Nucleus accumbens (tissue), 56 donors: ENCODE measurements at regions not wholly inside any gene's neighbourhood (a gene's known extent, or its start where the extent isn't known, plus 50 kb on each side); places are given as distances from the start of the nearest gene placed in this dataset.
"Not testable (repeated sequence)": the region's sequence is repeated elsewhere in the genome, so short reads cannot be mapped to it uniquely, and the experiment has no call there.

Experiments used
- DNase-seq, 56 donors: peaks; one replicate each; lab custom pipeline; 2025; lab: John Stamatoyannopoulos, UW

GRCh38 chr17:27090450-27091042 lies 203.4 kb upstream of the WSB1 start:
- DNase-seq: not testable (repeated sequence)

GRCh38 chr17:27091043-27091497 lies 202.8 kb upstream of the WSB1 start:
- no peak for DNase-seq

GRCh38 chr17:27094179-27094578 lies 199.7 kb upstream of the WSB1 start:
- DNase-seq: not testable (repeated sequence)

GRCh38 chr17:27095821-27096220 lies 198.1 kb upstream of the WSB1 start:
- not testable (repeated sequence) for DNase-seq

- DNase-seq: not testable (repeated sequence)
These were observed 194.6 kb upstream of the WSB1 start for GRCh38 chr17:27099266-27099665.

- DNase-seq: not testable (repeated sequence)
These were observed 189.2 kb upstream of the WSB1 start for GRCh38 chr17:27104605-27105221.

GRCh38 chr17:27105636-27106035 lies 188.3 kb upstream of the WSB1 start:
- DNase-seq: no peak

GRCh38 chr17:27106347-27106981 lies 187.4 kb upstream of the WSB1 start:
- no peak for DNase-seq

- no peak for DNase-seq
These were observed 186.9 kb upstream of the WSB1 start for GRCh38 chr17:27106982-27107360.

- DNase-seq: not testable (repeated sequence)
These were observed 186.3 kb upstream of the WSB1 start for GRCh38 chr17:27107386-27108328.

GRCh38 chr17:27109346-27109745 lies 184.6 kb upstream of the WSB1 start:
- DNase-seq: no peak

- peak in 9 of 56 donors; percentile 0 to 33 (median 7) for DNase-seq
These were observed 140.9 kb upstream of the WSB1 start for GRCh38 chr17:27153005-27153404.

- no peak for DNase-seq
These were observed 138.0 kb upstream of the WSB1 start for GRCh38 chr17:27155866-27156265.

- DNase-seq: no peak
These were observed 136.6 kb upstream of the WSB1 start for GRCh38 chr17:27157297-27157696.

- no peak for DNase-seq
These were observed 136.0 kb upstream of the WSB1 start for GRCh38 chr17:27157898-27158297.

- no peak for DNase-seq
These were observed 135.5 kb upstream of the WSB1 start for GRCh38 chr17:27158382-27158781.

- no peak for DNase-seq
These were observed 113.6 kb upstream of the WSB1 start for GRCh38 chr17:27180322-27180721.

GRCh38 chr17:27181379-27181925 lies 112.5 kb upstream of the WSB1 start:
- not testable (repeated sequence) for DNase-seq

GRCh38 chr17:27181935-27182334 lies 112.0 kb upstream of the WSB1 start:
- no peak for DNase-seq

- peak in 2 of 56 donors; percentile 4 to 6 for DNase-seq
These were observed 96.4 kb upstream of the WSB1 start for GRCh38 chr17:27197505-27197904.
